ENCODE measurements at regions not wholly inside any gene's neighbourhood (a gene's known extent, or its start where the extent isn't known, plus 50 kb on each side); places are given as distances from the start of the nearest gene placed in this dataset.

DNA sequence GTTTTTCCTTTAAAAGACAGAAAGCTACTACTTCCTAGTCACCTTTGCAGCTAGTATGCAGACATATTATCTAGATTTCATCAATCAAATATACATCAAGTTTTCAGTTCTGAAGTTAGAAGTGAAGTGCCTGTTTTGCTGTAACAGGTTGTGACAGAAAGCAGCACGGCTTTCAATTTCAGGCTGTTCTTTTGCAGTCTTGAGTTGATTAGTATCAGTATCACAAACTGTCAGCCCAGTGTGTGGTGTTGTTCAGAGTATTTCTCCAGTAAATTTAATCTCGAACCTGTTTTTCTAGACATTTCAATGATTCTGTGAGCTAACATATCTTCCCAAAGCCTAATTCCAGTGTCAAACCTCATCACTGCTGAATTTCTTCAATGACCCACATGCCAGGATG lies 1050.8 kb downstream of the DIPK2A start:
- TF ChIP-seq, protein P1, sequence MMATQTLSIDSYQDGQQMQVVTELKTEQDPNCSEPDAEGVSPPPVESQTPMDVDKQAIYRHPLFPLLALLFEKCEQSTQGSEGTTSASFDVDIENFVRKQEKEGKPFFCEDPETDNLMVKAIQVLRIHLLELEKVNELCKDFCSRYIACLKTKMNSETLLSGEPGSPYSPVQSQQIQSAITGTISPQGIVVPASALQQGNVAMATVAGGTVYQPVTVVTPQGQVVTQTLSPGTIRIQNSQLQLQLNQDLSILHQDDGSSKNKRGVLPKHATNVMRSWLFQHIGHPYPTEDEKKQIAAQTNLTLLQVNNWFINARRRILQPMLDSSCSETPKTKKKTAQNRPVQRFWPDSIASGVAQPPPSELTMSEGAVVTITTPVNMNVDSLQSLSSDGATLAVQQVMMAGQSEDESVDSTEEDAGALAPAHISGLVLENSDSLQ (IDR thresholded peaks at IDR 0.05): no peak
- TF ChIP-seq L3MBTL2 (conservative IDR thresholded peaks at IDR 0.05): no peak
- TF ChIP-seq LEF1 (IDR thresholded peaks at IDR 0.05; ENCODE audit: borderline replicate concordance): no peak
- no peak for TF ChIP-seq BHLHE40 (IDR thresholded peaks at IDR 0.05; ENCODE audit: borderline replicate concordance)
- no peak for TF ChIP-seq ZNF384 (IDR thresholded peaks at IDR 0.05)
- no peak for TF ChIP-seq SUZ12 (IDR thresholded peaks at IDR 0.05)
- TF ChIP-seq SP1 (IDR thresholded peaks at IDR 0.05): no peak
- TF ChIP-seq ARNT (IDR thresholded peaks at IDR 0.05): no peak
